AG09309 (cell line): ENCODE measurements at regions not wholly inside any gene's neighbourhood (a gene's known extent, or its start where the extent isn't known, plus 50 kb on each side); places are given as distances from the start of the nearest gene placed in this dataset.

Experiments used
- DNase-seq: peaks from one replicate; pipeline ENCODE4 v3.0.0-alpha.2; 2010; ENCODE audit warnings: low read depth
- H3K4me3 ChIP-seq: 2 replicates; pipeline ENCODE4 v1.5.1; 2011; ENCODE audit warnings: mild to moderate bottlenecking, low read depth, low read length, moderate library complexity; ENCODE audit not compliant: control insufficient read depth
- CTCF ChIP-seq: IDR thresholded peaks from 2 replicates; pipeline ENCODE4 v1.5.1; 2011; ENCODE audit warnings: mild to moderate bottlenecking, low read depth, low read length, inconsistent platforms; ENCODE audit not compliant: insufficient read depth, control insufficient read depth; ENCODE audit errors: missing control alignments

DNA sequence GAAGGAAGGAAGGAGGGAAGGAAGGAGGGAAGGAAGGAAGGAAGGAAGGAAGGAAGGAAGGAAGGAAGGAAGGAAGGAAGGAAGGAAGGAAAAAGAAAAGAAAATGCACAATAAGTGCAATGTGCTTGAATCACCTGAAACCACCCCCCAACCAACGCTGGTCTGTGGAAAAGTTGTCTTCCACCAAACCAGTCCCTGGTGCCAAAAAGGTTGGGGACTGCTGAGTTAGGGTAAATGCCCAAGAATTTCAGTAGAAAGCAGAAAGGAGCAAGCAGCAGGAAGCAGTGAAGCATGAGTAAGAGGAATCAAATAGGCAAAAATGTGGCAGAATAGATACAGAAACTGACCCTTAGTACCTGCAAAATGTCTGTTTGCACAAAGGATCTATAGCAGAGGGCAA is 137.2 kb downstream of the JCAD start:
- H3K4me3 ChIP-seq, result no peak overlapping the region
- no peak for DNase-seq
- no peak for TF ChIP-seq CTCF

DNA sequence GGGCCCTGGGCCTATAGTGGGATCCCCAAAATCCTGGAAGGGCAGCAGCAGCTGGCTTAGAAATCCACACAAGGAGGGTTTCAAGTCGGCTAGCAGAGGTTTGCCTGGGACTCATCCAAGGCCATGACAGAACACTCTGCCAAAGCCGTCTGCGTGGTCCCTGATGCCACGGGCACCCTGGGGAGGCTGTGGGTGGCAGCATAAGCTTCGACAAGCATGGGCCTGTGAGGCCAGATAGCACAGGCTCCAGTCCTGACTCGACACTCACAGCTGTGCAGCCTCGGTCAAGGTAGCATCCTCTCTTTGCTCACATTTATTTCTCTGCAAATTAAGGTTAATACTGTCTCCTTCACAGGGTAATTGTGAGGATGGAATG is 138.3 kb downstream of the JCAD start:
- no peak for TF ChIP-seq CTCF
- H3K4me3 ChIP-seq, result no peak overlapping the region
- no peak for DNase-seq

GRCh38 chr10:29920408-29921070 is 138.8 kb downstream of the JCAD start:
- no peak for DNase-seq
- TF ChIP-seq CTCF, result no peak
- H3K4me3 ChIP-seq, result no peak overlapping the region

DNA sequence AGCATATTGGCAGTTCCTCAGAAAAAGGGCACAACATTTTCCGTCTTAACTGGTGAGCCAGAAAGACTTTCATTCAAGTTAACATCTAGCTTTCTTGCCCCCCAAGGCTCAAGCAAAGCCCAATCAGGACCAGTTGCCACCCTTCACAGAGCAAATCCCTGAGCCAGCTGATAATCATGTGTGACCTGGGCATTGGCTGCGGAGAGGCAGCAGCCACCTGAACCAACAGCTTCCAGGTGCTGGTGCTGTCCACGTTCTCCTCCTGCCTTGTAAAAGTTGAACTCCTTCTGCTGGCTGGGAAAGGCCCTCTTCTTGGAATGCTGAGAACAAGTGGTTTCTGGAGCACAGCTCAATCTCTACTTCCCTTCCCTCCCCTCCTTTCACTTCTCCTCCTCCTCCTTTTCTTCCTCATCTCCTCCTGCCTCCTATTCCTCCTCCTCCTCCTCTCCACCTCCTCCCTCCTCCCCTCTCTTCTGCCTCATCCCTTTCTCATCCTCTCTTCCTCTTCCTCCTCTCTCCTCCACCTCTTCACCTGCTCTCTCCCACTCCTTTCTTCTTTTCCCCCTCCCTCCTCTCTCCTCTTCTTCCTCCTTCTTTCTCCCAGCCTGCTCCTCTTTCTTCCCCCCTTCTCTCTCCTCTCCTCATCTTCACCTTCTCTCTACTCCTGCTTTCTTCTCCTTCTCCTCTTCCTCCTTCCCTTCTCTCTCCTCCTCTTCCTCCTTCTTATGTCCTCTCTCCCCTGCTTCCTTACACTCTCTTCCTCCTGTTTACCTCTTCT is 140.6 kb downstream of the JCAD start:
- TF ChIP-seq CTCF, result no peak
- H3K4me3 ChIP-seq, result no peak overlapping the region
- no peak for DNase-seq

GRCh38 chr10:29917311-29917710 is 142.1 kb downstream of the JCAD start:
- H3K4me3 ChIP-seq, result no peak overlapping the region
- no peak for TF ChIP-seq CTCF
- no peak for DNase-seq

- TF ChIP-seq CTCF, result no peak
- H3K4me3 ChIP-seq, result no peak overlapping the region
- DNase-seq, result no peak
Measured at GRCh38 chr10:29916669-29917068, 142.7 kb downstream of the JCAD start.
